CD4-positive, alpha-beta T cell (primary cell): ENCODE measurements at regions not wholly inside any gene's neighbourhood (a gene's known extent, or its start where the extent isn't known, plus 50 kb on each side); places are given as distances from the start of the nearest gene placed in this dataset.

Source experiments
- ATAC-seq: fragments of 200-7000 bp; cut with Tn5 transposase; one replicate; pipeline ENCODE4 v1.10.0; 2022; ENCODE audit warnings: mild to moderate bottlenecking; ENCODE audit not compliant: poor library complexity
- CTCF ChIA-PET: fragments of 350-600 bp; sonication (Branson Sonifier 250); formaldehyde crosslinking; loops from one replicate; lab custom pipeline; 2021; ENCODE audit warnings: antibody characterized with exemption, inconsistent platforms; lab: Charles Lee
- POLR2A ChIA-PET: fragments of 350-600 bp; sonication (Branson Sonifier 250); formaldehyde crosslinking; loops from one replicate; lab custom pipeline; 2021; ENCODE audit warnings: antibody characterized with exemption, inconsistent platforms; lab: Charles Lee
- DNase-seq, 14 experiments: peaks; one replicate each; pipeline ENCODE4 v3.0.0-alpha.2; 2013 to 2020; ENCODE audit warnings: mixed read lengths in 2 of 14
- H3K27ac ChIP-seq, 2 donors: one replicate each; pipeline versions ENCODE4 v1.5.1 to v1.7.0; 2013; ENCODE audit warnings: low read length in 2 of 2, low read depth in 1 of 2, mild to moderate bottlenecking in 1 of 2
- H3K27me3 ChIP-seq, 2 experiments: 1 replicate in 1 of 2; 2 replicates in 1 of 2; pipeline versions ENCODE4 v1.6.1 to v1.7.0; 2013; ENCODE audit warnings: low read length in 2 of 2, control low read depth in 1 of 2, mild to moderate bottlenecking in 1 of 2, moderate library complexity in 1 of 2; ENCODE audit not compliant: insufficient read depth in 2 of 2, control insufficient read depth in 1 of 2
- H3K36me3 ChIP-seq: one replicate; pipeline ENCODE4 v1.6.1; 2013; ENCODE audit warnings: low read length, control low read depth; ENCODE audit not compliant: insufficient read depth
- H3K4me1 ChIP-seq: one replicate; pipeline ENCODE4 v1.6.1; 2013; ENCODE audit warnings: low read length, control low read depth; ENCODE audit not compliant: insufficient read depth
- H3K4me3 ChIP-seq: one replicate; pipeline ENCODE4 v1.5.1; 2013; ENCODE audit warnings: mild to moderate bottlenecking, low read length, moderate library complexity
- H3K9me3 ChIP-seq, 2 experiments: 1 replicate in 1 of 2; 2 replicates in 1 of 2; pipeline versions ENCODE4 v1.6.1 to v1.7.0; 2013; ENCODE audit warnings: low read length in 2 of 2, mild to moderate bottlenecking in 2 of 2, control low read depth in 1 of 2, moderate library complexity in 1 of 2; ENCODE audit not compliant: control insufficient read depth in 1 of 2, insufficient read depth in 1 of 2
- H3K27ac Mint-ChIP-seq: one replicate; pipeline ENCODE4 v1.8.0; 2020; ENCODE audit warnings: mixed read lengths
- H3K27me3 Mint-ChIP-seq: one replicate; pipeline ENCODE4 v1.8.0; 2021; ENCODE audit warnings: mixed read lengths
- H3K36me3 Mint-ChIP-seq: one replicate; pipeline ENCODE4 v1.8.0; 2021; ENCODE audit warnings: low read depth, mixed read lengths
- H3K4me1 Mint-ChIP-seq: one replicate; pipeline ENCODE4 v1.8.0; 2021; ENCODE audit warnings: low read depth, mixed read lengths
- H3K4me3 Mint-ChIP-seq: one replicate; pipeline ENCODE4 v1.8.0; 2020; ENCODE audit warnings: mild to moderate bottlenecking, mixed read lengths
- H3K9me3 Mint-ChIP-seq: one replicate; pipeline ENCODE4 v1.8.0; 2020; ENCODE audit warnings: mixed read lengths
- intact Hi-C, 2 experiments: fragments of 100-400 bp; cut with DNase I in 1 of 2; cut with micrococcal nuclease in 1 of 2; formaldehyde crosslinking; loops; one replicate each; pipeline versions ENCODE4 v1.15.1 to v1.9.0; 2023 to 2025; cut with DNase I, micrococcal nuclease
- TF ChIP-seq, protein P1 (sequence below): fragments of 200-600 bp; IDR thresholded peaks from one replicate; pipeline ENCODE4 v1.8.0; 2022; ENCODE audit warnings: antibody characterized with exemption, mild to moderate bottlenecking

DNA sequence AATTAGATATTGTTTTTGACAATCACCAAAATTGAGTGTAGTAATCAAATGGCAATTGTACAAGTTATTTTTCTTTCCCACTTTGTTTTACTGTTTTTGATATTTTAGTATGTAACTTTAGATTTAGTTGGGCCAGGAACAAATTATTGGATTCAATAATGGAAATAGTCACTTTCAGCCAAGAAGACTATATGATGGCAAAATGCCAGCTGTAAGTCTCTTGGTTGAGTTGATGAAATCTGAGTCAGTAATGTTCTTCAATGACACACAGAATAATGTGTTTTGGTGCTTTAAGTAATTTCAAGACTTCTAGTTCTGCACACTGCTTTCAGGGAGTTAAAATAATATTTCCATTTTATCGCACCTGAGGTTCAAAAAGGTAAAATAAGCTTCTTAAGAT lies 2022.0 kb upstream of the CELF4 start:
- no peak overlapping the region for H3K27ac ChIP-seq
- H3K9me3 ChIP-seq, result peaks cover 0 to 10% of the 10 kb centered on the region in 2 experiments
- Mint-ChIP-seq H3K36me3 (no peaks in the 10 kb centered on the region), H3K4me3 (no peak overlapping the region), H3K9me3 (peaks cover 9% of the 10 kb centered on the region), H3K27me3 (no peaks in the 10 kb centered on the region), H3K27ac (no peak overlapping the region), H3K4me1 (no peaks in the 10 kb centered on the region)
- H3K27me3 ChIP-seq, result no peaks in the 10 kb centered on the region
- H3K36me3 ChIP-seq, result no peaks in the 10 kb centered on the region
- TF ChIP-seq, protein P1, sequence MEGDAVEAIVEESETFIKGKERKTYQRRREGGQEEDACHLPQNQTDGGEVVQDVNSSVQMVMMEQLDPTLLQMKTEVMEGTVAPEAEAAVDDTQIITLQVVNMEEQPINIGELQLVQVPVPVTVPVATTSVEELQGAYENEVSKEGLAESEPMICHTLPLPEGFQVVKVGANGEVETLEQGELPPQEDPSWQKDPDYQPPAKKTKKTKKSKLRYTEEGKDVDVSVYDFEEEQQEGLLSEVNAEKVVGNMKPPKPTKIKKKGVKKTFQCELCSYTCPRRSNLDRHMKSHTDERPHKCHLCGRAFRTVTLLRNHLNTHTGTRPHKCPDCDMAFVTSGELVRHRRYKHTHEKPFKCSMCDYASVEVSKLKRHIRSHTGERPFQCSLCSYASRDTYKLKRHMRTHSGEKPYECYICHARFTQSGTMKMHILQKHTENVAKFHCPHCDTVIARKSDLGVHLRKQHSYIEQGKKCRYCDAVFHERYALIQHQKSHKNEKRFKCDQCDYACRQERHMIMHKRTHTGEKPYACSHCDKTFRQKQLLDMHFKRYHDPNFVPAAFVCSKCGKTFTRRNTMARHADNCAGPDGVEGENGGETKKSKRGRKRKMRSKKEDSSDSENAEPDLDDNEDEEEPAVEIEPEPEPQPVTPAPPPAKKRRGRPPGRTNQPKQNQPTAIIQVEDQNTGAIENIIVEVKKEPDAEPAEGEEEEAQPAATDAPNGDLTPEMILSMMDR, result no peak
- no peak overlapping the region for H3K4me3 ChIP-seq
- CTCF ChIA-PET, result no interaction called here
- POLR2A ChIA-PET, result no interaction called here
- DNase-seq (no peak), ATAC-seq (no peak)
- no peaks in the 10 kb centered on the region for H3K4me1 ChIP-seq
- intact Hi-C loops, result no loop called here

DNA sequence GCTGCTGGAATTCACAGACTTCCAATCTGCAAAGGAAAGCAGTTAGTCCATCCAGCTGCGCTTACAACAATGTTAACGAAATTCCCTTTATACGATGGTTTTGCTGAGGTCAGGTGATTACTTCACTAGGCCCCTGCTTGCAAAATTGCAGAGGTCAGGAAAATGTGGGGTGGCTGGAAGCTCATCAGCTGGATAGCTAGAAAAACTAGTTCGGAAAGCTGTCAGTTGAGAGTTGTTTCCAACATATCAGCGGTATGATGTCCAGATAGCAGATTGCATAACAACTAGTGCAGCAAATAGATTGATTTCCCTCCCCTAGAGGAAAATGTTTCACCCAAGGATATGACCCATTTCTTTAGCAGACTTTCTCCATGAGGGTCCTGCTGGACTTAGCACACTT lies 2021.1 kb upstream of the CELF4 start:
- ChIA-PET POLR2A (no interaction called here), CTCF (no interaction called here)
- DNase-seq (no peak), ATAC-seq (no peak)
- H3K9me3 ChIP-seq, result peaks cover 0 to 10% of the 10 kb centered on the region in 2 experiments
- no peaks in the 10 kb centered on the region for H3K4me1 ChIP-seq
- H3K27me3 Mint-ChIP-seq, result no peaks in the 10 kb centered on the region
- H3K36me3 ChIP-seq, result no peaks in the 10 kb centered on the region
- H3K36me3 Mint-ChIP-seq, result no peaks in the 10 kb centered on the region
- no peaks in the 10 kb centered on the region for H3K27me3 ChIP-seq
- H3K9me3 Mint-ChIP-seq, result peaks cover 9% of the 10 kb centered on the region
- no peak overlapping the region for H3K4me3 ChIP-seq
- no peak overlapping the region for H3K27ac ChIP-seq
- no peaks in the 10 kb centered on the region for H3K4me1 Mint-ChIP-seq
- intact Hi-C loops, result no loop called here
- H3K4me3 Mint-ChIP-seq, result no peak overlapping the region
- TF ChIP-seq, protein P1, result no peak
- no peak overlapping the region for H3K27ac Mint-ChIP-seq

DNA sequence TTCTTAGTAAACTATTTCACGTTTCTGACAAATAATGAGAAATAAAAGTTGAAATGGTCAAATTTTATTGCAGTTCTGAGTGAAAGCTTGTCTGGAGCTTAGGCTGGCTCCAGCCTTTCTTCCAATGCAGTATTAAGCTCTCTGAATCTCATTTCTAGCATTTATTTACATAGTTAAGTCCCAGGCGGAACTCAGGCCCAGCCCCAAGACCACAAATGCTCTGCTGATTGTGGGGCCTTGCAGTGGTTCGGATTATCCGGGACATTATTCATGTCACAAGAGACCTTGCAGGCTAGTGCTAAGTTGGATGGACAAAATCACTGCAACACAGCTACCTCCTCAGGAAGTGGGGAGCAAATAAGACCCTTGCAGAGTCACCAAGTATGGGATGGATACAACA lies 2009.3 kb upstream of the CELF4 start:
- TF ChIP-seq, protein P1, result no peak
- Mint-ChIP-seq H3K36me3 (no peaks in the 10 kb centered on the region), H3K27ac (no peak overlapping the region), H3K27me3 (no peaks in the 10 kb centered on the region), H3K9me3 (peaks cover 4% of the 10 kb centered on the region), H3K4me1 (no peaks in the 10 kb centered on the region), H3K4me3 (no peak overlapping the region)
- intact Hi-C loops, result no loop called here
- Histone ChIP-seq H3K4me3 (no peak overlapping the region), H3K9me3 (peaks cover 4 to 5% of the 10 kb centered on the region in 2 experiments), H3K4me1 (no peaks in the 10 kb centered on the region), H3K27ac (no peak overlapping the region), H3K27me3 (no peaks in the 10 kb centered on the region), H3K36me3 (no peaks in the 10 kb centered on the region)
- no peak for ATAC-seq
- POLR2A ChIA-PET, result no interaction called here
- DNase-seq, result no peak
- CTCF ChIA-PET, result no interaction called here
